HepG2 (cell line): ENCODE measurements at regions not wholly inside any gene's neighbourhood (a gene's known extent, or its start where the extent isn't known, plus 50 kb on each side); places are given as distances from the start of the nearest gene placed in this dataset.

Experiments
- ARID3A ChIP-seq: IDR thresholded peaks from 2 replicates; pipeline ENCODE4 v1.6.1; 2012; ENCODE audit warnings: low read depth, low read length, improper control_type of control experiment
- CCAR2 ChIP-seq: fragments of 200-400 bp; formaldehyde crosslinking; optimal IDR thresholded peaks from 2 replicates; pipeline ENCODE3; 2018; ENCODE audit warnings: low read depth, mild to moderate bottlenecking, low read length, moderate library complexity
- CREB1 ChIP-seq, 2 experiments: fragments of 450-650 bp in 1 of 2; IDR thresholded peaks; 2 replicates each; pipeline ENCODE4 v1.6.1; 2016 to 2017; ENCODE audit warnings: control low read depth in 1 of 2, mild to moderate bottlenecking in 1 of 2, missing compliant biosample characterization in 1 of 2, missing genetic modification characterization in 1 of 2
- DMAP1 ChIP-seq: IDR thresholded peaks from 2 replicates; pipeline ENCODE4 v1.6.1; 2016
- GATAD2A ChIP-seq: IDR thresholded peaks from 2 replicates; pipeline ENCODE4 v1.6.1; 2016
- GRHL1 ChIP-seq: sonication (generic); formaldehyde crosslinking; conservative IDR thresholded peaks from 2 replicates; pipeline ENCODE4 v1.8.0; 2022; ENCODE audit warnings: missing genetic modification reagents
- HNF4A ChIP-seq: sonication (generic); formaldehyde crosslinking; IDR thresholded peaks from 2 replicates; pipeline ENCODE4 v1.4.0; 2020; ENCODE audit warnings: missing genetic modification reagents
- MYPOP ChIP-seq: sonication (generic); formaldehyde crosslinking; IDR thresholded peaks from 2 replicates; pipeline ENCODE4 v1.8.1; 2023; ENCODE audit warnings: mild to moderate bottlenecking, moderate library complexity, missing genetic modification reagents
- NFYC ChIP-seq: IDR thresholded peaks from 2 replicates; pipeline ENCODE4 v1.6.1; 2016; ENCODE audit warnings: missing genetic modification reagents, missing compliant biosample characterization
- NRL ChIP-seq: sonication (generic); formaldehyde crosslinking; IDR thresholded peaks from 2 replicates; pipeline ENCODE4 v1.5.0; 2020; ENCODE audit warnings: missing genetic modification reagents, mild to moderate bottlenecking, moderate library complexity, borderline replicate concordance
- RXRA ChIP-seq: sonication (generic); formaldehyde crosslinking; IDR thresholded peaks from 2 replicates; pipeline ENCODE4 v1.5.1; 2020; ENCODE audit warnings: missing genetic modification reagents
- RXRB ChIP-seq: IDR thresholded peaks from 2 replicates; pipeline ENCODE4 v1.6.1; 2016; ENCODE audit warnings: borderline replicate concordance, missing genetic modification reagents, missing compliant biosample characterization
- SMC3 ChIP-seq: IDR thresholded peaks from 2 replicates; pipeline ENCODE4 v1.6.1; 2011; ENCODE audit warnings: low read length, improper control_type of control experiment
- TCF7 ChIP-seq: sonication (generic); IDR thresholded peaks from 2 replicates; pipeline ENCODE4 v1.6.1; 2016; ENCODE audit warnings: antibody characterized with exemption, low read depth
- YEATS4 ChIP-seq: sonication (generic); formaldehyde crosslinking; IDR thresholded peaks from 2 replicates; pipeline ENCODE4 v1.4.0; 2020; ENCODE audit warnings: missing genetic modification reagents, borderline replicate concordance
- ZBTB26 ChIP-seq: IDR thresholded peaks from 2 replicates; pipeline ENCODE4 v1.6.1; 2016; ENCODE audit warnings: missing compliant biosample characterization, missing genetic modification reagents, borderline replicate concordance
- ZBTB7A ChIP-seq: sonication (generic); formaldehyde crosslinking; IDR thresholded peaks from 2 replicates; pipeline ENCODE4 v1.8.0; 2022; ENCODE audit warnings: mild to moderate bottlenecking, missing genetic modification reagents
- ZNF17 ChIP-seq: sonication (generic); formaldehyde crosslinking; IDR thresholded peaks from 2 replicates; pipeline ENCODE4 v1.5.0; 2020; ENCODE audit warnings: mild to moderate bottlenecking, missing genetic modification reagents
- ZNF326 ChIP-seq: sonication (generic); formaldehyde crosslinking; IDR thresholded peaks from 2 replicates; pipeline ENCODE4 v1.4.0; 2020; ENCODE audit warnings: missing genetic modification reagents, borderline replicate concordance
- ZNF333 ChIP-seq: sonication (generic); formaldehyde crosslinking; IDR thresholded peaks from 2 replicates; pipeline ENCODE4 v1.4.0; 2020; ENCODE audit warnings: mild to moderate bottlenecking, missing genetic modification reagents, borderline replicate concordance
- ZNF552 ChIP-seq: sonication (generic); formaldehyde crosslinking; IDR thresholded peaks from 2 replicates; pipeline ENCODE4 v1.9.0; 2022; ENCODE audit warnings: missing genetic modification reagents, mild to moderate bottlenecking, borderline replicate concordance
- ZNF589 ChIP-seq: sonication (generic); formaldehyde crosslinking; conservative IDR thresholded peaks from 2 replicates; pipeline ENCODE4 v1.8.0; 2022; ENCODE audit warnings: mild to moderate bottlenecking, moderate library complexity, missing genetic modification reagents
- ZNF652 ChIP-seq: IDR thresholded peaks from 2 replicates; pipeline ENCODE4 v1.6.1; 2016; ENCODE audit warnings: low read depth, borderline replicate concordance
- ZUFSP ChIP-seq: sonication (generic); formaldehyde crosslinking; IDR thresholded peaks from 2 replicates; pipeline ENCODE4 v1.9.0; 2021; ENCODE audit warnings: missing genetic modification reagents, mild to moderate bottlenecking, borderline replicate concordance

GRCh38 chr19:30649934-30650614 is 277.9 kb downstream of the ZNF536 start (continued):
- TF ChIP-seq ZNF326 (CRISPR knock-in tag) (no peak), CCAR2 (no peak), ZNF333 (no peak), ZNF652 (no peak), RXRB (no peak), ZNF17 (CRISPR knock-in tag) (no peak), RXRA (no peak), ARID3A (peak; percentile 79; the same call in 1 of the 2 replicates), ZBTB7A (CRISPR knock-in tag) (no peak), GATAD2A (CRISPR knock-in tag) (0 out of 2 replicates have a peak, but pooled peaks have one; percentile 17), SMC3 (peak; percentile 38; the same call in 1 of the 2 replicates), ZBTB26 (CRISPR knock-in tag) (no peak), DMAP1 (CRISPR knock-in tag) (no peak), ZUFSP (CRISPR knock-in tag) (no peak), NRL (CRISPR knock-in tag) (no peak), HNF4A (CRISPR knock-in tag) (no peak), MYPOP (no peak), NFYC (no peak), ZNF552 (CRISPR knock-in tag) (no peak), ZNF589 (no peak), GRHL1 (CRISPR knock-in tag) (no peak), YEATS4 (CRISPR knock-in tag) (no peak), TCF7 (peak; percentile 50), CREB1 (IDR thresholded peaks at IDR 0.05) (no peak), CREB1 (CRISPR knock-in tag; IDR thresholded peaks at IDR 0.05) (0 out of 2 replicates have a peak, but pooled peaks have one; percentile 17)
